Mucosa of descending colon (tissue), 3 donors: ENCODE measurements at regions not wholly inside any gene's neighbourhood (a gene's known extent, or its start where the extent isn't known, plus 50 kb on each side); places are given as distances from the start of the nearest gene placed in this dataset.
A peak's percentile ranks its signal among the peaks of the same experiment; 100 is the strongest.

Experiments used
- ATAC-seq: fragments of 200-7000 bp; cut with Tn5 transposase; one replicate; pipeline ENCODE4 v1.9.1; 2020; ENCODE audit warnings: mild to moderate bottlenecking, moderate library complexity
- DNase-seq, 3 donors: peaks; one replicate each; pipeline ENCODE4 v3.0.0-alpha.2; 2020
- H3K36me3 ChIP-seq: fragments of 200-600 bp; one replicate; pipeline ENCODE4 v1.8.0; 2021; ENCODE audit warnings: low read depth, mild to moderate bottlenecking
- H3K4me1 ChIP-seq: fragments of 200-600 bp; one replicate; pipeline ENCODE4 v1.8.0; 2021; ENCODE audit warnings: low read depth, mild to moderate bottlenecking
- H3K4me3 ChIP-seq: fragments of 200-600 bp; one replicate; pipeline ENCODE4 v1.8.0; 2021; ENCODE audit warnings: mild to moderate bottlenecking
- H3K9me3 ChIP-seq: fragments of 200-600 bp; one replicate; pipeline ENCODE4 v1.8.0; 2021; ENCODE audit warnings: mild to moderate bottlenecking
- intact Hi-C, 2 donors: fragments of 100-400 bp; cut with DNase I in 1 of 2; cut with micrococcal nuclease in 1 of 2; formaldehyde crosslinking; loops; one replicate each; pipeline versions ENCODE4 v1.11.0 to v1.11.1; 2022; cut with DNase I, micrococcal nuclease
- TF ChIP-seq, protein P1 (sequence below): fragments of 200-600 bp; IDR thresholded peaks from one replicate; pipeline ENCODE4 v1.8.0; 2022; ENCODE audit warnings: antibody characterized with exemption, mild to moderate bottlenecking
- donor health status: DM: no; HTN: no; CAD: no; lungs with moderate emphysema.
- donor health status: DM: no; HTN: no; CAD: no.
- donor health status: DM: no; HTN: yes; CAD: no.

GRCh38 chr2:198591586-198591985 lies 787.2 kb downstream of the PLCL1 start:
- Histone ChIP-seq H3K9me3 (no peaks in the 10 kb centered on the region), H3K4me3 (no peak overlapping the region), H3K36me3 (no peaks in the 10 kb centered on the region), H3K4me1 (peaks cover 9% of the 10 kb centered on the region)
- no peak for ATAC-seq
- no peak for DNase-seq
- TF ChIP-seq, protein P1, sequence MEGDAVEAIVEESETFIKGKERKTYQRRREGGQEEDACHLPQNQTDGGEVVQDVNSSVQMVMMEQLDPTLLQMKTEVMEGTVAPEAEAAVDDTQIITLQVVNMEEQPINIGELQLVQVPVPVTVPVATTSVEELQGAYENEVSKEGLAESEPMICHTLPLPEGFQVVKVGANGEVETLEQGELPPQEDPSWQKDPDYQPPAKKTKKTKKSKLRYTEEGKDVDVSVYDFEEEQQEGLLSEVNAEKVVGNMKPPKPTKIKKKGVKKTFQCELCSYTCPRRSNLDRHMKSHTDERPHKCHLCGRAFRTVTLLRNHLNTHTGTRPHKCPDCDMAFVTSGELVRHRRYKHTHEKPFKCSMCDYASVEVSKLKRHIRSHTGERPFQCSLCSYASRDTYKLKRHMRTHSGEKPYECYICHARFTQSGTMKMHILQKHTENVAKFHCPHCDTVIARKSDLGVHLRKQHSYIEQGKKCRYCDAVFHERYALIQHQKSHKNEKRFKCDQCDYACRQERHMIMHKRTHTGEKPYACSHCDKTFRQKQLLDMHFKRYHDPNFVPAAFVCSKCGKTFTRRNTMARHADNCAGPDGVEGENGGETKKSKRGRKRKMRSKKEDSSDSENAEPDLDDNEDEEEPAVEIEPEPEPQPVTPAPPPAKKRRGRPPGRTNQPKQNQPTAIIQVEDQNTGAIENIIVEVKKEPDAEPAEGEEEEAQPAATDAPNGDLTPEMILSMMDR = no peak
- intact Hi-C loops = no loop called here

DNA sequence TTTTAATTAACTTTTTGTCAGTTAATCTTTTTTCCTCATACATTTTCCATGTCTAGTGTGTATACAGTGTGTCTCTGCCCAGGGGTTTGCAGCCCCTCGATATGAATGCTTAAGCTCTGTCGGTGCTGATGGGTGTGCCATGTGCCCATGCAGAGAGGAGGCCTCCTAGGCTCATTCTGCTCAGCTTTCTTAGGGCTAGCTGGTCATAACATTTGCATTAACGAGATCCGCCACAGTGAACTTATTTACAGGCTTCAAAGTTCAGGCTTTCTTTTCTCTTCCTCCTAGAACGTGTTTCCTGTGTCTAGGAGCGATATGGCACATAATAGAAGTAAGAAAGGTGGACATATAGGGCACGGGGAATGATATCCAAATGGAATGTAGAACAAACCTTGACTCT lies 783.3 kb downstream of the PLCL1 start:
- intact Hi-C loops = no loop called here
- TF ChIP-seq, protein P1 = no peak
- H3K4me1 ChIP-seq = peaks cover 9% of the 10 kb centered on the region
- no peaks in the 10 kb centered on the region for H3K36me3 ChIP-seq
- peak; percentile 98 for ATAC-seq
- no peak overlapping the region for H3K4me3 ChIP-seq
- peak; percentile 42 to 63 (median 48) for DNase-seq
- H3K9me3 ChIP-seq = no peaks in the 10 kb centered on the region

- DNase-seq (peak in 1 of 3 donors; percentile 36), ATAC-seq (peak; percentile 14)
- intact Hi-C loops = no loop called here
- TF ChIP-seq, protein P1 = no peak
- Histone ChIP-seq H3K9me3 (no peaks in the 10 kb centered on the region), H3K36me3 (no peaks in the 10 kb centered on the region), H3K4me1 (peaks cover 9% of the 10 kb centered on the region), H3K4me3 (no peak overlapping the region)
Observed at GRCh38 chr2:198587240-198587639, 782.8 kb downstream of the PLCL1 start.

DNA sequence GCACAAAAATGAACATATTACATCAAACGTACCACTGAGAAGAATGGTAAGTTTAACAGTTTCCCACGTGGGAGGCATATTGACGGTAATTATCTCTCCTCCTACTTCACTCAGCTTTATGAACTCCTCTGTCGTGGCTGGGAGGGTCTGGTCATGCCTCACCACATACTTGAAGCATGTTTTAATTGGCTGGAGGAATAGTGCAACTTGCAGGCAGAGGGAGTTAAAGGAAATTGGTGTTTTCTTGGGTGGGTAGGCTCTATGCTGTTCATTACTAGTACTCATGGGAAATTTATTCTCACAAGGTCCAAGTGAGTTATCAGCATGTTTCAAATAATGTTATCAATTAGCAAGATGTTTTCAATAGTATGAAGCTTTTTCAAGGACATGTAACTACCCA lies 767.0 kb downstream of the PLCL1 start:
- intact Hi-C loops = no loop called here
- DNase-seq (no peak), ATAC-seq (no peak)
- H3K4me3 ChIP-seq = no peak overlapping the region
- TF ChIP-seq, protein P1 = no peak
- no peaks in the 10 kb centered on the region for H3K4me1 ChIP-seq
- H3K9me3 ChIP-seq = no peaks in the 10 kb centered on the region
- H3K36me3 ChIP-seq = no peaks in the 10 kb centered on the region

GRCh38 chr2:198558176-198558575 lies 753.8 kb downstream of the PLCL1 start:
- intact Hi-C loops = no loop called here
- TF ChIP-seq, protein P1 = no peak
- ATAC-seq (no peak), DNase-seq (no peak)
- no peaks in the 10 kb centered on the region for H3K36me3 ChIP-seq
- no peaks in the 10 kb centered on the region for H3K4me1 ChIP-seq
- H3K9me3 ChIP-seq = peaks cover 25% of the 10 kb centered on the region
- H3K4me3 ChIP-seq = no peak overlapping the region

GRCh38 chr2:198546122-198546521 lies 741.7 kb downstream of the PLCL1 start:
- peak; percentile 41 for ATAC-seq
- intact Hi-C loops = no loop called here
- TF ChIP-seq, protein P1 = no peak

More at GRCh38 chr2:198546122-198546521, 741.7 kb downstream of the PLCL1 start:
- Histone ChIP-seq H3K36me3 (no peaks in the 10 kb centered on the region), H3K4me3 (no peak overlapping the region), H3K4me1 (no peaks in the 10 kb centered on the region), H3K9me3 (no peaks in the 10 kb centered on the region)
- DNase-seq = no peak
